SK-N-MC (cell line): ENCODE measurements at regions not wholly inside any gene's neighbourhood (a gene's known extent, or its start where the extent isn't known, plus 50 kb on each side); places are given as distances from the start of the nearest gene placed in this dataset.

Experiments used
- DNase-seq: peaks from one replicate; pipeline ENCODE4 v3.0.0-alpha.2; 2011; ENCODE audit warnings: low read depth, low spot score
- H3K27ac ChIP-seq: fragments of 200-600 bp; sonication (generic); 2 replicates; pipeline ENCODE4 v1.5.1; 2016; ENCODE audit warnings: mixed run types
- H3K36me3 ChIP-seq: fragments of 200-600 bp; sonication (generic); 2 replicates; pipeline ENCODE4 v1.6.1; 2017; ENCODE audit warnings: antibody characterized with exemption, low read length, mixed read lengths; ENCODE audit not compliant: insufficient read depth
- H3K4me3 ChIP-seq: fragments of 200-600 bp; sonication (generic); 2 replicates; pipeline ENCODE4 v1.5.1; 2016
- H3K9ac ChIP-seq: fragments of 200-600 bp; sonication (generic); 2 replicates; pipeline ENCODE4 v1.8.0; 2017; ENCODE audit warnings: mixed run types, mixed read lengths; ENCODE audit not compliant: insufficient read length
- H3K9me3 ChIP-seq: fragments of 200-600 bp; sonication (generic); 2 replicates; pipeline ENCODE4 v1.6.1; 2017; ENCODE audit warnings: low read depth, mild to moderate bottlenecking, antibody characterized with exemption, low read length, moderate library complexity, mixed read lengths
- EZH2 ChIP-seq: fragments of 200-600 bp; sonication (generic); IDR thresholded peaks from one replicate; pipeline ENCODE4 v1.6.1; 2017; ENCODE audit warnings: antibody characterized with exemption
- FOXP2 ChIP-seq: optimal IDR thresholded peaks from 2 replicates; pipeline ENCODE3; 2011; ENCODE audit warnings: mild to moderate bottlenecking, moderate library complexity; ENCODE audit not compliant: insufficient read depth; ENCODE audit errors: extremely low read length, control extremely low read depth
- POLR2AphosphoS5 ChIP-seq: IDR thresholded peaks from 2 replicates; pipeline ENCODE4 v1.6.1; 2012; ENCODE audit warnings: mild to moderate bottlenecking, low read depth, low read length, borderline replicate concordance

DNA sequence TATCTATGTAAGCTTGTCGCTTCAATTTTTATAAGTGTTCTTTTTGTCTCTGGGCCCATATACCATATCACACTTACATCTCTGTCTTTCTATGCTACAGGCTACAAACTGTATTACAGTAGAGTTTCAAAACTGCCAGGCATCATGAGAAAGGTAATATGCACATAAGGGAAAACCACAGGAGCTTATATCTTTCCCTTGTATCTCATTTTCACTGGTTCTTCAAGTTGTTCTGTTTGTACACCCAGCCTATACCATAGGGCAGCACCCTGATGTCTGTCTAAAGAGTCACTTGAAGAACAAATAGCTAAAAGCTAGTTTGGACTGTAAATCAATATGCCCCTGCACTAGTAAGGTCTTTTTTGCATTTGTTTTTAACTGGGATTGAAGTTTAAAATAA, 366.7 kb downstream of the FIGN start:
- H3K9me3 ChIP-seq = no peaks in the 10 kb centered on the region
- TF ChIP-seq EZH2 (no peak), FOXP2 (no peak), POLR2AphosphoS5 (no peak)
- no peak overlapping the region for H3K9ac ChIP-seq
- DNase-seq = no peak
- no peak overlapping the region for H3K27ac ChIP-seq
- no peak overlapping the region for H3K4me3 ChIP-seq
- no peaks in the 10 kb centered on the region for H3K36me3 ChIP-seq

DNA sequence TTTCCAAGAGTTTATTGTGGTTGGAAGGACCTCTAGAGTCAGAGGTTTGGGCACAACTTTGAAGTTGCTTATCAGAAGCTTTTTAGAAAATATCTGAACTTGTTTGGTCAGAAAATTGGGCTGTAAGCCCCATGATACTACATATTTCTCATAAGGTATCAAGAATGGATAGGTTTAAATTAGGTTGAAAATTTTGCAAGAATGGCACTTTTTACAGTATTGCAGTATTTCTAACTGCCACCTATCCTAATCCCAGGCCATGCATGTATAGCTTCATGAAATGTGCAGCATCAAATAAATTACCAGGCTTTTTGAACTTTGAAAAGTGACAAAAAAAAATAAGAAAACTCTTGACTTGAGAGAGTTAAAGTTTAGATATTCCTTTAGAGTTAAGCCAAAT, 367.2 kb downstream of the FIGN start:
- Histone ChIP-seq H3K9ac (no peak overlapping the region), H3K9me3 (no peaks in the 10 kb centered on the region), H3K4me3 (no peak overlapping the region), H3K36me3 (no peaks in the 10 kb centered on the region), H3K27ac (no peak overlapping the region)
- DNase-seq = no peak
- TF ChIP-seq EZH2 (no peak), FOXP2 (no peak), POLR2AphosphoS5 (no peak)

- TF ChIP-seq FOXP2 (no peak), POLR2AphosphoS5 (no peak), EZH2 (no peak)
- H3K27ac ChIP-seq = no peak overlapping the region
These were observed 367.8 kb downstream of the FIGN start for GRCh38 chr2:163367825-163368582.

DNA sequence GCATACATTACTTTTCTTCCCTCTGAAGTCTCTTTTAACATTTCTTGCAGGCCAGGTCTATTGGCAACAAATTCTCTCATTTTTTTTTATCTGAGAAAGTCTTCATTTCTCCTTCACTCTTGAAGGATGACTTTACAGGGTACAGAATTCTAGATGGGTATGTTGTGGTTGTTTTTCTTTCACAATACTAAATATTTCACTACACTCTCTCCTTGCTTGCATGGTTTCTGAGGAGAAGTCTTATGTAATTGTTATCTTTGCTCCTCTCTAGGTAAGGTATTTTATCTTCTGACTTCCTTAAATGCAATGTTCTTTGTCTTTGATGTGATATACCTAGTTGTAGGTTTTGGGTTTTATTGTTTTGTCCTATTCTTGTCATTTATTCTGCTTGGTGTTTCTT, 371.1 kb downstream of the FIGN start:
- TF ChIP-seq EZH2 (no peak), FOXP2 (no peak), POLR2AphosphoS5 (no peak)
- Histone ChIP-seq H3K27ac (no peak overlapping the region), H3K9me3 (no peaks in the 10 kb centered on the region), H3K36me3 (no peaks in the 10 kb centered on the region), H3K4me3 (no peak overlapping the region), H3K9ac (no peak overlapping the region)
- DNase-seq = no peak

More at GRCh38 chr2:163367825-163368582, 367.8 kb downstream of the FIGN start:
- H3K9ac ChIP-seq = no peak overlapping the region
- no peaks in the 10 kb centered on the region for H3K36me3 ChIP-seq
- no peak overlapping the region for H3K4me3 ChIP-seq
- H3K9me3 ChIP-seq = no peaks in the 10 kb centered on the region
- no peak for DNase-seq

- no peaks in the 10 kb centered on the region for H3K36me3 ChIP-seq
- DNase-seq = no peak
- no peak overlapping the region for H3K9ac ChIP-seq
- no peak overlapping the region for H3K4me3 ChIP-seq
- TF ChIP-seq EZH2 (no peak), FOXP2 (no peak), POLR2AphosphoS5 (no peak)
- no peak overlapping the region for H3K27ac ChIP-seq
- no peaks in the 10 kb centered on the region for H3K9me3 ChIP-seq
These were observed 382.3 kb downstream of the FIGN start for GRCh38 chr2:163353551-163353950.

DNA sequence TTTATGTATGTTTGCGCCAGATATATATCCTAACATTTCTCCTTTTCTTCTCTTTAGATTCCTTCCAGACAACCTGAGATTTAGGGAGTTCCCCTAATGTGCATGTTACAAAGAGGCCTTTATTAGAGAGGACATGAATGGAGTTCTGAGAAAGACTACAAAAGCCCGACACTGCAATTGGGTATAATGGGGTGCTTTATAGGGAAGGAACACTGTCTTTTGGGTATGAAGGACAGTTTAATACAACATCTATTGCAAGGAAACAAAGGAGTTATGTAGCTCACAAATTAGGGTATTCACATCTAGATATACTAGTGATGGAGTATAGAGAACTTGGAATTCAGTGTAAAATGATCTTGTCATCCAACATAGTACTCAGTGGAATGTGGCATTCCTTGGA, 383.8 kb downstream of the FIGN start:
- Histone ChIP-seq H3K36me3 (no peaks in the 10 kb centered on the region), H3K9ac (no peak overlapping the region), H3K4me3 (no peak overlapping the region), H3K9me3 (no peaks in the 10 kb centered on the region), H3K27ac (no peak overlapping the region)
- no peak for TF ChIP-seq POLR2AphosphoS5
- no peak for TF ChIP-seq FOXP2
- no peak for TF ChIP-seq EZH2
- no peak for DNase-seq

DNA sequence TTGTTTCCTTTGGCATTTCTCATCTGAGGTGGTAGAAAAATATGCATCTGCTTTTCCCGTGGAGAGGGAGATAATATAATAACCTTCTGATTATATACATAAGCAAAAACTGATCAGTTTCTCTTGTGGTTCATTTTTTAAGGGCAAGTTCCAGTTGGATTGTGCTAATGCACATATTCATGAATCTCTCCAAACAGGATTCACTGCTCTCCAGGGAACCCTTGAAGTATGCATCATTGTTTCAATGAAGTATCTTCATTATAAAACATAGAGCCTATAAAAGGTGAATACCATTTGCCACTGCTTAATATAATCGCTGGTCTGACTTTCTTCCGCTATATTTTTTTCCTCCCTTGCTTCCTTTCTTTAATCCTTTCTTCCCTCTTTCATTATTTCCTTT, 384.7 kb downstream of the FIGN start:
- Histone ChIP-seq H3K9me3 (no peaks in the 10 kb centered on the region), H3K9ac (no peak overlapping the region), H3K36me3 (no peaks in the 10 kb centered on the region), H3K27ac (no peak overlapping the region), H3K4me3 (no peak overlapping the region)
- TF ChIP-seq EZH2 (no peak), POLR2AphosphoS5 (no peak)
- peak; percentile 16 for DNase-seq

DNA sequence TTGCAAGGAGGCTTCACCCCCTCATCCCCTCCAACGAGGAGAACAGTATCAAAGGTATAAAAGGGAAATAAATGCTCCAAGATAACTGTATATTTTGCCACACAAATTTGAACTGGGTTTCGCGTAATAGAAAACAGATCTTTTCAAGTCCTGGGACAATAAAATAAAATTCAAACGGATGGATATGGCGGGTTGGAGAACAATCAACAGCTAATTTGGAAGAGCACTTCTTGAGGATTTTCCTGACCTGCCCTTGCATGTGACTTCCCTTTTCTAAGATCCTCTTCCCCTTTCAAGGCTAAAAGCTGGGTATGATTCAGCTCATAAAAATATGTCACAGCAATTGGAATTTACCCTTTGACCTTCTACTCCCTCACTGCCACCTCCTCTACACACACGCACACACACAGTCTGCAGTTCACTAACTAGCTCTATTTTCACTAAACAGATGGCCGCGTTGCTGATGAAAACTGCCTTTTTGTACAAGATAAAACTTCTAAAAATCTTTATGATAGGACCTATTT, 386.9 kb downstream of the FIGN start:
- TF ChIP-seq FOXP2 (no peak), POLR2AphosphoS5 (no peak), EZH2 (no peak)
- Histone ChIP-seq H3K27ac (no peak overlapping the region), H3K4me3 (no peak overlapping the region), H3K36me3 (no peaks in the 10 kb centered on the region), H3K9ac (no peak overlapping the region), H3K9me3 (no peaks in the 10 kb centered on the region)
- no peak for DNase-seq
